ENCODE measurements at regions not wholly inside any gene's neighbourhood (a gene's known extent, or its start where the extent isn't known, plus 50 kb on each side); places are given as distances from the start of the nearest gene placed in this dataset.
"Not testable (repeated sequence)": the region's sequence is repeated elsewhere in the genome, so short reads cannot be mapped to it uniquely, and the experiment has no call there.

DNA sequence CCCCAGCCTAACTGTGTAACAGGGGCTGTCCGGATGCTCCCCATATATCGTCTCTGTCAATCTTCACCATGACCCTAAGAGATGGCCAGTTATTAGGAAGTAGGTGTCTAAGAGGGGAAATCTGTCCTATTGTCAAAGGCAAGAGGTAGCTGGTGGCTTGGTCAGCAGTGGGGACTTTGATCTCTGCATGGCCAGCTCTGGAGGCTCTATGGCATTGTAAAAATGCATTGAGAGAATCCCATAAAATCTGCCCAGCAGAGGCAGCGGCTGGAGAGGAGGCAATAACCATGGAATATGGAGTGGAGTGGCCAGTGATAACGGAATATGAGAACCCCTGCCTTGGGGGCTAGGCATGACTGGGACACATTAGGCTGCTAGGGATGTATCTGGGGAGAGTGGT, 88.8 kb downstream of the MRM1 start:
- DNase-seq (ENCODE audit: low spot score) = no peak
- H2AK5ac ChIP-seq (ENCODE audit: low read depth, low read length) = no peak overlapping the region
- no peaks in the 10 kb centered on the region for H3K79me1 ChIP-seq (ENCODE audit: low read depth, low read length)
- H3K9me3 ChIP-seq (replicated peaks in 1 of 2; ENCODE audit: control insufficient read depth in 2 of 2, insufficient read depth in 1 of 2, low read depth in 1 of 2, low read length in 2 of 2) = no peaks in the 10 kb centered on the region
- WGBS, 2 donors (ENCODE audit: extremely low coverage in 2 of 2, insufficient read length in 2 of 2, insufficient replicate concordance in 1 of 2) = no CpG with 5 or more reads among the region's 4 CpGs
- no peak overlapping the region for H2BK120ac ChIP-seq (ENCODE audit: low read depth, low read length)
- H3K4me2 ChIP-seq (ENCODE audit: insufficient read depth, low read length, poor library complexity, severe bottlenecking) = no peak overlapping the region
- H2AFZ ChIP-seq (ENCODE audit: low read length) = no peak overlapping the region
- H3K23ac ChIP-seq (ENCODE audit: low read depth, low read length, poor library complexity) = no peak overlapping the region
- H3K4me3 ChIP-seq (ENCODE audit: low read length in 2 of 2) = no peak overlapping the region
- no peak overlapping the region for H3K9ac ChIP-seq (ENCODE audit: low read depth, low read length, poor library complexity)
- peaks cover 0 to 67% (median 0%) of the 10 kb centered on the region in 3 experiments for H3K27me3 ChIP-seq (ENCODE audit: control insufficient read depth in 3 of 3, insufficient read depth in 3 of 3, low read depth in 1 of 3, low read length in 3 of 3)
- H4K8ac ChIP-seq (ENCODE audit: low read depth, low read length) = no peak overlapping the region
- no peak overlapping the region for H3K4ac ChIP-seq (ENCODE audit: low read length)
- H3K27ac ChIP-seq (replicated peaks; ENCODE audit: low read length) = no peak overlapping the region
- H3K36me3 ChIP-seq (replicated peaks in 1 of 2; ENCODE audit: control insufficient read depth in 2 of 2, insufficient read depth in 2 of 2, low read length in 2 of 2) = no peaks in the 10 kb centered on the region
- no peak overlapping the region for H3K18ac ChIP-seq (ENCODE audit: low read length)
- H2BK5ac ChIP-seq (ENCODE audit: low read length) = no peak overlapping the region
- H3K14ac ChIP-seq (ENCODE audit: low read length) = no peak overlapping the region
- no peak overlapping the region for H2BK12ac ChIP-seq (ENCODE audit: low read length)
- H3K4me1 ChIP-seq (ENCODE audit: control insufficient read depth in 2 of 2, insufficient read depth in 1 of 2, low read depth in 1 of 2, low read length in 2 of 2) = peaks cover 0 to 5% of the 10 kb centered on the region in 2 donors
- H4K91ac ChIP-seq (ENCODE audit: low read depth, low read length, poor library complexity) = no peak overlapping the region
- no peak overlapping the region for H2BK15ac ChIP-seq (ENCODE audit: low read length)

DNA sequence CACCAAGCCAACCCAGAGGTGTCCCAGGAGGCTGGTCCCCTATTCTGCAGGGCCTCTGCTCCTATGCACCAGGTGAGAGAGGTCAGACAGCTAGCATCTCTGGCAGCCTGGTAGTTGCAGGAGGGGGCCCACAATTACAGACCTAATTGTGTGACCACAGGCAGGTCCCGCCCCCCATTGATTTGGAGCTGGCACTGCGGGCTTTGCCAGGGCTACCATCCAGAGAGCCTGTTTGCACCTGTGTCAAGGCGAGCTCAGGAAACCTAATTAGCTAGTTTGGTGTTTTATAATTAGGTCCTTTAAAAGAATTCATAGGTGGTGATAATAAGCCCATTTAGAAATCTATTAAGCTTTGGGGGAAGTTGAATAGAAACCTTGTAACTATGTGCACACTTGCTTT, 90.2 kb downstream of the MRM1 start:
- Histone ChIP-seq H2AK5ac (ENCODE audit: low read depth, low read length) (no peak overlapping the region), H3K4me3 (ENCODE audit: low read length in 2 of 2) (no peak overlapping the region), H3K27ac (replicated peaks; ENCODE audit: low read length) (no peak overlapping the region), H3K36me3 (replicated peaks in 1 of 2; ENCODE audit: control insufficient read depth in 2 of 2, insufficient read depth in 2 of 2, low read length in 2 of 2) (no peaks in the 10 kb centered on the region), H3K18ac (ENCODE audit: low read length) (no peak overlapping the region), H4K91ac (ENCODE audit: low read depth, low read length, poor library complexity) (no peak overlapping the region), H3K4me1 (ENCODE audit: control insufficient read depth in 2 of 2, insufficient read depth in 1 of 2, low read depth in 1 of 2, low read length in 2 of 2) (peaks cover 0 to 5% of the 10 kb centered on the region in 2 donors), H3K27me3 (ENCODE audit: control insufficient read depth in 3 of 3, insufficient read depth in 3 of 3, low read depth in 1 of 3, low read length in 3 of 3) (peaks cover 0 to 55% (median 0%) of the 10 kb centered on the region in 3 experiments), H3K79me1 (ENCODE audit: low read depth, low read length) (no peaks in the 10 kb centered on the region), H4K8ac (ENCODE audit: low read depth, low read length) (no peak overlapping the region), H3K23ac (ENCODE audit: low read depth, low read length, poor library complexity) (no peak overlapping the region), H3K4me2 (ENCODE audit: insufficient read depth, low read length, poor library complexity, severe bottlenecking) (no peak overlapping the region), H2AFZ (ENCODE audit: low read length) (no peak overlapping the region), H2BK120ac (ENCODE audit: low read depth, low read length) (no peak overlapping the region), H3K9me3 (replicated peaks in 1 of 2; ENCODE audit: control insufficient read depth in 2 of 2, insufficient read depth in 1 of 2, low read depth in 1 of 2, low read length in 2 of 2) (no peaks in the 10 kb centered on the region), H2BK5ac (ENCODE audit: low read length) (no peak overlapping the region), H3K9ac (ENCODE audit: low read depth, low read length, poor library complexity) (no peak overlapping the region), H3K4ac (ENCODE audit: low read length) (no peak overlapping the region), H2BK12ac (ENCODE audit: low read length) (no peak overlapping the region), H3K14ac (ENCODE audit: low read length) (no peak overlapping the region), H2BK15ac (ENCODE audit: low read length) (no peak overlapping the region)
- DNase-seq (ENCODE audit: low spot score) = no peak
- no CpG with 5 or more reads among the region's 3 CpGs for WGBS, 2 donors (ENCODE audit: extremely low coverage in 2 of 2, insufficient read length in 2 of 2, insufficient replicate concordance in 1 of 2)

GRCh38 chr17:36695082-36695481, 93.7 kb downstream of the MRM1 start:
- peaks cover 0 to 38% (median 0%) of the 10 kb centered on the region in 3 experiments for H3K27me3 ChIP-seq (ENCODE audit: control insufficient read depth in 3 of 3, insufficient read depth in 3 of 3, low read depth in 1 of 3, low read length in 3 of 3)
- H2BK15ac ChIP-seq (ENCODE audit: low read length) = no peak overlapping the region
- no peak overlapping the region for H3K18ac ChIP-seq (ENCODE audit: low read length)
- no peak overlapping the region for H4K91ac ChIP-seq (ENCODE audit: low read depth, low read length, poor library complexity)
- no peak overlapping the region for H2AK5ac ChIP-seq (ENCODE audit: low read depth, low read length)
- no peaks in the 10 kb centered on the region for H3K79me1 ChIP-seq (ENCODE audit: low read depth, low read length)
- no peak overlapping the region for H3K23ac ChIP-seq (ENCODE audit: low read depth, low read length, poor library complexity)
- no peaks in the 10 kb centered on the region for H3K36me3 ChIP-seq (replicated peaks in 1 of 2; ENCODE audit: control insufficient read depth in 2 of 2, insufficient read depth in 2 of 2, low read length in 2 of 2)
- H3K27ac ChIP-seq (replicated peaks; ENCODE audit: low read length) = no peak overlapping the region
- no peak overlapping the region for H3K4me2 ChIP-seq (ENCODE audit: insufficient read depth, low read length, poor library complexity, severe bottlenecking)
- H4K8ac ChIP-seq (ENCODE audit: low read depth, low read length) = no peak overlapping the region
- H3K9ac ChIP-seq (ENCODE audit: low read depth, low read length, poor library complexity) = no peak overlapping the region
- no peaks in the 10 kb centered on the region for H3K4me1 ChIP-seq (ENCODE audit: control insufficient read depth in 2 of 2, insufficient read depth in 1 of 2, low read depth in 1 of 2, low read length in 2 of 2)
- no CpG with 5 or more reads among the region's 3 CpGs for WGBS, 2 donors (ENCODE audit: extremely low coverage in 2 of 2, insufficient read length in 2 of 2, insufficient replicate concordance in 1 of 2)
- H3K4ac ChIP-seq (ENCODE audit: low read length) = no peak overlapping the region
- H2BK120ac ChIP-seq (ENCODE audit: low read depth, low read length) = no peak overlapping the region
- H3K4me3 ChIP-seq (ENCODE audit: low read length in 2 of 2) = no peak overlapping the region
- H2BK5ac ChIP-seq (ENCODE audit: low read length) = no peak overlapping the region
- no peak for DNase-seq (ENCODE audit: low spot score)
- no peak overlapping the region for H2BK12ac ChIP-seq (ENCODE audit: low read length)
- H2AFZ ChIP-seq (ENCODE audit: low read length) = no peak overlapping the region
- no peaks in the 10 kb centered on the region for H3K9me3 ChIP-seq (replicated peaks in 1 of 2; ENCODE audit: control insufficient read depth in 2 of 2, insufficient read depth in 1 of 2, low read depth in 1 of 2, low read length in 2 of 2)
- no peak overlapping the region for H3K14ac ChIP-seq (ENCODE audit: low read length)

- H3K18ac ChIP-seq (ENCODE audit: low read length) = peak overlapping the region; percentile 42
- not testable (repeated sequence) for H2AK5ac ChIP-seq (ENCODE audit: low read depth, low read length); H3K27ac ChIP-seq (replicated peaks; ENCODE audit: low read length); H3K4me3 ChIP-seq (ENCODE audit: low read length in 2 of 2); H3K36me3 ChIP-seq (replicated peaks in 1 of 2; ENCODE audit: control insufficient read depth in 2 of 2, insufficient read depth in 2 of 2, low read length in 2 of 2); H2BK12ac ChIP-seq (ENCODE audit: low read length); H2BK5ac ChIP-seq (ENCODE audit: low read length); H3K23ac ChIP-seq (ENCODE audit: low read depth, low read length, poor library complexity); H3K14ac ChIP-seq (ENCODE audit: low read length); H4K91ac ChIP-seq (ENCODE audit: low read depth, low read length, poor library complexity); H3K9ac ChIP-seq (ENCODE audit: low read depth, low read length, poor library complexity); DNase-seq (ENCODE audit: low spot score); H3K9me3 ChIP-seq (replicated peaks in 1 of 2; ENCODE audit: control insufficient read depth in 2 of 2, insufficient read depth in 1 of 2, low read depth in 1 of 2, low read length in 2 of 2); H2BK120ac ChIP-seq (ENCODE audit: low read depth, low read length); H2AFZ ChIP-seq (ENCODE audit: low read length); H2BK15ac ChIP-seq (ENCODE audit: low read length); H3K4ac ChIP-seq (ENCODE audit: low read length); H3K4me2 ChIP-seq (ENCODE audit: insufficient read depth, low read length, poor library complexity, severe bottlenecking); H3K4me1 ChIP-seq (ENCODE audit: control insufficient read depth in 2 of 2, insufficient read depth in 1 of 2, low read depth in 1 of 2, low read length in 2 of 2); H4K8ac ChIP-seq (ENCODE audit: low read depth, low read length); H3K79me1 ChIP-seq (ENCODE audit: low read depth, low read length)
- no CpG with 5 or more reads among the region's 6 CpGs for WGBS, 2 donors (ENCODE audit: extremely low coverage in 2 of 2, insufficient read length in 2 of 2, insufficient replicate concordance in 1 of 2)
- peaks cover 0 to 32% (median 0%) of the 10 kb centered on the region in 3 experiments for H3K27me3 ChIP-seq (ENCODE audit: control insufficient read depth in 3 of 3, insufficient read depth in 3 of 3, low read depth in 1 of 3, low read length in 3 of 3)
Observed at GRCh38 chr17:36695710-36696109, 94.3 kb downstream of the MRM1 start.

All from neuronal stem cell (in vitro differentiated cells).